ENCODE measurements at regions not wholly inside any gene's neighbourhood (a gene's known extent, or its start where the extent isn't known, plus 50 kb on each side); places are given as distances from the start of the nearest gene placed in this dataset.
A peak's percentile ranks its signal among the peaks of the same experiment; 100 is the strongest.

DNA sequence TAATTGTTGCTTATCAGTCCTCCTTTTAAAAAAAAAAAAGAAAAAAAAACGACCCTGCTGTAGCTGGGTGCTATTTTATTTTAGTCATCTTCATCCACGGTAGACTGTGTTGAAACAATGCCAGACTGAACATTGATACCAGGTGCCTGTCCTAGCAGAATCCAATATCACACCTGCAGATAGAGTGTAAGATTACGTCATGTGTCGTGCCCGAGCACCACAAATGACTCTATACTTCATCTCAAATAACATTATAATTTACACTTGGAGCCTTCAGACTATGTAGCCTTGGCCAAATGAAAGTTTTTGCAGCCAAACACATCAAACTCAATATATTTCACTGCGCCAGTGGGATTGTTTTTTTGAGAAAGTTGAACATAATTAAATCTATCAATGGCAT lies 410.6 kb downstream of the FGF9 start:
- no peak for DNase-seq (ENCODE audit: low spot score in 2 of 2, unreplicated experiment in 2 of 2)
- no peak overlapping the region for H3K27ac Mint-ChIP-seq
- H3K36me3 Mint-ChIP-seq = no peaks in the 10 kb centered on the region

DNA sequence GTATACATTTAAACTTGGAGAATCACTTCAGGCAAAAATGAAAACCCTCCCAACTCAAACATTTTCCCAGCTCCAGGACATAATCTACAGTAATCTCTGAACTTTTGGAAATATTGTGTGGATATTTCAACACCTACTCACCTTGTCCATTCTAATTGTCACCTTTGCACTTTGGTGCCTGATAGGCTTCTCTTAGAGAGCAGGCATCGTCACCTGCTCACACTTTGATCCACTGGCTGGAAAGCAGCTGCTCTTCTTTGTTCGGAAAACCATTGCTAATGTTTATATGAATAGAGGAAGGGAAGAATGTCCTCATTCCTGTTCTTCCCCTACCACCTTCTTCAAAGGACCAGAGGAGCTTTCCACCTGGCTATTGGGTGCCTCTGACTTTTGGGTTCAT lies 411.2 kb downstream of the FGF9 start:
- no peaks in the 10 kb centered on the region for H3K36me3 Mint-ChIP-seq

More for the DNA sequence above, 410.6 kb downstream of the FGF9 start:
- TF ChIP-seq, protein P1, sequence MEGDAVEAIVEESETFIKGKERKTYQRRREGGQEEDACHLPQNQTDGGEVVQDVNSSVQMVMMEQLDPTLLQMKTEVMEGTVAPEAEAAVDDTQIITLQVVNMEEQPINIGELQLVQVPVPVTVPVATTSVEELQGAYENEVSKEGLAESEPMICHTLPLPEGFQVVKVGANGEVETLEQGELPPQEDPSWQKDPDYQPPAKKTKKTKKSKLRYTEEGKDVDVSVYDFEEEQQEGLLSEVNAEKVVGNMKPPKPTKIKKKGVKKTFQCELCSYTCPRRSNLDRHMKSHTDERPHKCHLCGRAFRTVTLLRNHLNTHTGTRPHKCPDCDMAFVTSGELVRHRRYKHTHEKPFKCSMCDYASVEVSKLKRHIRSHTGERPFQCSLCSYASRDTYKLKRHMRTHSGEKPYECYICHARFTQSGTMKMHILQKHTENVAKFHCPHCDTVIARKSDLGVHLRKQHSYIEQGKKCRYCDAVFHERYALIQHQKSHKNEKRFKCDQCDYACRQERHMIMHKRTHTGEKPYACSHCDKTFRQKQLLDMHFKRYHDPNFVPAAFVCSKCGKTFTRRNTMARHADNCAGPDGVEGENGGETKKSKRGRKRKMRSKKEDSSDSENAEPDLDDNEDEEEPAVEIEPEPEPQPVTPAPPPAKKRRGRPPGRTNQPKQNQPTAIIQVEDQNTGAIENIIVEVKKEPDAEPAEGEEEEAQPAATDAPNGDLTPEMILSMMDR (IDR thresholded peaks at IDR 0.05; ENCODE audit: unreplicated experiment) = no peak
- Mint-ChIP-seq H3K4me1 (peaks cover 35% of the 10 kb centered on the region), H3K9me3 (no peaks in the 10 kb centered on the region), H3K27me3 (ENCODE audit: low read depth) (no peaks in the 10 kb centered on the region), H3K4me3 (no peak overlapping the region)

DNA sequence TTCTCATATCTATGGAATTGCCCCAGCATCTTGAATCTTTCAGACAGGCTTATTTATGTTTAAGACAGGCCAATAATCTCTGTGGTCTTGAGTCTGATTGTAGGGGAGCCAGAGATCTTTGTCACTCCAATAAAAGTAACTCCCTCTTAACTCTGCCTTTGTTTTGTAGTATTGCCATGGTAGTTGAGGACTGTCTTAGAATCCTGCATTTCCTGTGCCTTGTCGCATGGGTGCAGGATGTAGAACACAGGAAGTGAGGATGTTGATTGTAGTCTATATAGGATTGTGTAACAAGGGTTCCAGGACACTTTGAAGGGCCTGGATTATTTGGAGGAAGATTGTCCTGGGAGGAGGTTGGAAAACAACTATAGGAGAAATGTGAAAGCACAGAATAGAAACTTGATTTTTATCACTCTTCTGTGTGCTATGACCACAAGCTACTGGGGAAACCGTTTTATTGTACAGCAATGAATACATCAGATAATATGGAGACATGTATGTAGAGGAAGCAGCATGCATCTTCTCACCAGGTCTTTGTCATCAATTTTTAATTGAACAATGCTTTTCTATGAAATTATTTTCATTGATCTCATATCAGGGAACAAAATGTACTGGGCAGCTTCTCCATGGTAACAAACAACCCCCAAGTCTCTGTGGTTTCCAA lies 411.7 kb downstream of the FGF9 start:
- Mint-ChIP-seq H3K4me1 (peaks cover 25% of the 10 kb centered on the region), H3K9me3 (no peaks in the 10 kb centered on the region), H3K27me3 (ENCODE audit: low read depth) (no peaks in the 10 kb centered on the region), H3K4me3 (no peak overlapping the region), H3K27ac (peak overlapping the region; percentile 28), H3K36me3 (no peaks in the 10 kb centered on the region)
- no peak for DNase-seq (ENCODE audit: low spot score in 2 of 2, unreplicated experiment in 2 of 2)
- TF ChIP-seq, protein P1 (IDR thresholded peaks at IDR 0.05; ENCODE audit: unreplicated experiment) = no peak

More for the DNA sequence above, 411.2 kb downstream of the FGF9 start:
- H3K4me3 Mint-ChIP-seq = no peak overlapping the region
- no peaks in the 10 kb centered on the region for H3K27me3 Mint-ChIP-seq (ENCODE audit: low read depth)
- TF ChIP-seq, protein P1 (IDR thresholded peaks at IDR 0.05; ENCODE audit: unreplicated experiment) = no peak
- DNase-seq (ENCODE audit: low spot score in 2 of 2, unreplicated experiment in 2 of 2) = no peak
- H3K4me1 Mint-ChIP-seq = peaks cover 30% of the 10 kb centered on the region
- no peaks in the 10 kb centered on the region for H3K9me3 Mint-ChIP-seq
- peak overlapping the region; percentile 14 for H3K27ac Mint-ChIP-seq

DNA sequence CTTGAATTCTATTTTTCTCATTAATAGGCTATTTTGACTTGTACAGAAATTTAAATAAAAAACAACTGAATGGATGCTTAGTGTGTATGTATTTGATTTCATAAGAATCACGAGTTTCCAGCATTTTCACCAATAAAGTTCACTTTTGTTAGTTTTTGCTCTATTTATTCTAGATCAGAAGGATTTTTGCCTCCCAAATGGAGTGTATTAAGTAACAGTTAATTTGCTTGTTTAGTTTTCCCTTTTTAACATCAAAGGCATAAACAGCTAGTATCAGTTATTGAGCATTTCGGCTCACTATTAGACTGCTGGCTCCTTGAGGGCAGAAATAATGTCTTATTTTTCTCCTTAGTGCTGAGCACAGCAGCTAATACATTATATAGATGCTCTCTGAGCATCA lies 414.1 kb downstream of the FGF9 start:
- Mint-ChIP-seq H3K4me3 (no peak overlapping the region), H3K4me1 (peaks cover 15% of the 10 kb centered on the region), H3K27me3 (ENCODE audit: low read depth) (no peaks in the 10 kb centered on the region), H3K36me3 (no peaks in the 10 kb centered on the region), H3K9me3 (no peaks in the 10 kb centered on the region), H3K27ac (no peak overlapping the region)
- TF ChIP-seq, protein P1 (IDR thresholded peaks at IDR 0.05; ENCODE audit: unreplicated experiment) = no peak
- no peak for DNase-seq (ENCODE audit: low spot score in 2 of 2, unreplicated experiment in 2 of 2)

DNA sequence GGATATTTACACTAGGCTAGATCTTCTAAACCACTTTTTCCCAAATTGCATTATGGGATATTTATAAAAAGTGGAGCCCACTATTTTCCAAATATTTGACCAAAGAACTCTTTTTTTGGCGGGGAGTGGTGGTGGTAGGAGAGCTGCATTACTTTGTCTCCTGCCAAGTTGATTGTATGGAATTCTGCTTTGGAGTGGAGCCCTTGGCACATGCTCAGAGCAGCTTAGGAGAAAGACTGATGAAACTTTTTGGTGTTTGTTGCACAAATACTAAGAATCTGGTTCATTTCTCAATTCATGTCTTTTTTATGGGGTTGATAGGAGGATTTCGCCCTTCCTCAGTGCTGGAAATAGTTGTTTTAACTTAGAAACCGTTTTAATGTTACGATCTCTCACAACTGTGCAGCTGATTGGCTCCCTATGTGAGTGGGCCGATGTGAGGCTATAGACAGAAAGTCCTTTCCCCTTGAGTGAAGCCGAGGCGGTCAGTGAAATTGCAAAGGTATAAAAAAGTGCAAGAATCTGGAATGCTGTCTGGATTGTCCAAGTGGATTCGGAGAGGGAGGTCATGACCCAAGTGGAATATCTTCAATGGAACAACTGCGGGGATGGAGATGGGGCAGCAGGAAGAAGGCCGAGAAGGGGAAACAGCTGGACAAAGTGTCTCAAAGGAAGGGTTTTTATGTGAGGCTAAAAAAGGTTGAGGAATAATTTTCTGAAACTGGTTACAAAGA lies 415.9 kb downstream of the FGF9 start:
- H3K4me1 Mint-ChIP-seq = peaks cover 23% of the 10 kb centered on the region
- no peak overlapping the region for H3K27ac Mint-ChIP-seq
- no peak overlapping the region for H3K4me3 Mint-ChIP-seq
- no peak for DNase-seq (ENCODE audit: low spot score in 2 of 2, unreplicated experiment in 2 of 2)
- H3K36me3 Mint-ChIP-seq = no peaks in the 10 kb centered on the region
- no peaks in the 10 kb centered on the region for H3K27me3 Mint-ChIP-seq (ENCODE audit: low read depth)
- TF ChIP-seq, protein P1 (IDR thresholded peaks at IDR 0.05; ENCODE audit: unreplicated experiment) = no peak
- no peaks in the 10 kb centered on the region for H3K9me3 Mint-ChIP-seq

Data from mesothelial cell of epicardium (in vitro differentiated cells).